ENCODE measurements at regions not wholly inside any gene's neighbourhood (a gene's known extent, or its start where the extent isn't known, plus 50 kb on each side); places are given as distances from the start of the nearest gene placed in this dataset.
"Not testable (repeated sequence)": the region's sequence is repeated elsewhere in the genome, so short reads cannot be mapped to it uniquely, and the experiment has no call there.

DNA sequence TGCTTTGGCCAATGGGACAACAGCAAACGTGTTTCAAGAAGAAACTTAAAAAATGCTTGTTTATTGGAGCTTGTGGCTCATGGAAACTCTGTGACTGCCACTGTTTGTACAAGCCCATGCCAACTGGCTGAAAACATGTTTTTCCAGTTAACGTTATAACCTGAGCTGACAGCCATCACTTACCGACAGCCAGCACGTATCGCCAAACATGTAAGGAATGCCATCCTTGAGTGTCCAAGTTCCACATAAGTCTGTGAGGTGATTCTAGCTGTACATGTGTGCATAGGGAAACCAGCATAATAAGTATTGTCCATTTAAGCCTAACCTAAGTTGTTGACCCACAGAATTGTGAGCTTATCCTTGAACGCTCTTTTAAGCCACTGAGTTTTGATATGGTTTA, 596.9 kb downstream of the TRHDE start:
- DNase-seq: no peak

GRCh38 chr12:72872238-72872887, 600.2 kb downstream of the TRHDE start:
- DNase-seq: no peak

- DNase-seq: no peak
Measured at GRCh38 chr12:72872996-72873395, 600.8 kb downstream of the TRHDE start.

- no peak for DNase-seq
Measured at GRCh38 chr12:72876092-72876491, 603.9 kb downstream of the TRHDE start.

- DNase-seq: no peak
Measured at GRCh38 chr12:72888693-72889092, 616.5 kb downstream of the TRHDE start.

DNA sequence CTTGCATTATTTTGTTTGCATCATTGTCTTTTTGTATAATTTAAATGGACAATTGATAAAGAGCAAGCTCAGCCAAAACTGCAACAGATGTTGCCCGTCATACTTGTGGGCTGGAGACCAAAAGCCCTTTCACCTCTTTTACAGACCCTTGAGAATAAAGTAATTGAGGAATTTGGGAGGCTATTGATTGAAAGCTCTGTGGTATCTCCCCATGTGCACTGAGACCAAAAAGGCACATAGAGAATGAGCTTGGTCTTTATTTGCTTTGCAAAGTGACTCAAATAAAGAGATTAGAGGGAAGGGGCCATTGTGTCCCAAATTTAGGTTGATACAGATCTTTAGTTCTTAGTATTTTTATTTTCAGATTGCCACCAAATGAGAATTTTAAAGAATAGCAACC, 617.6 kb downstream of the TRHDE start:
- DNase-seq: no peak

DNA sequence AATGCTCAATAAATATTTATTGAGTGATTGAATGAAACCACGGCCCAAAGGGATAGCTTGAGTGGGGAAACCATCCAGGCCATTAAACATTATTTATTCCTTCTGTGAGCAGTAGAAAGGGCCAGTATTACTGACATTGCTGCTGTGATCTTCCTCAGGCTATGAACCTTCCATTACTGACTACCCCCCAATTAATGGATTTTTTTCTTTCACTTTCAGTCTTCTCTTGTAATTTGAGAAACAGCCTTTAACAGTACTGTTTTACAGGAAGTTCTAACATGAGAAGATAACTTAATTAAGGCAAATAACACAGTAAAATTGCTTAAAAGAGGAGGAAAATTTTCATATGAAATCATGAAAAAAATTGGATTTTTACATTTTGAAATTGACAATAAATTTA, 629.5 kb downstream of the TRHDE start:
- DNase-seq: no peak

GRCh38 chr12:72925716-72926115, 653.5 kb downstream of the TRHDE start:
- DNase-seq: no peak

- not testable (repeated sequence) for DNase-seq
Measured at GRCh38 chr12:72931838-72932237, 659.7 kb downstream of the TRHDE start.

- no peak for DNase-seq
Measured at GRCh38 chr12:72937486-72937885, 665.3 kb downstream of the TRHDE start.

DNA sequence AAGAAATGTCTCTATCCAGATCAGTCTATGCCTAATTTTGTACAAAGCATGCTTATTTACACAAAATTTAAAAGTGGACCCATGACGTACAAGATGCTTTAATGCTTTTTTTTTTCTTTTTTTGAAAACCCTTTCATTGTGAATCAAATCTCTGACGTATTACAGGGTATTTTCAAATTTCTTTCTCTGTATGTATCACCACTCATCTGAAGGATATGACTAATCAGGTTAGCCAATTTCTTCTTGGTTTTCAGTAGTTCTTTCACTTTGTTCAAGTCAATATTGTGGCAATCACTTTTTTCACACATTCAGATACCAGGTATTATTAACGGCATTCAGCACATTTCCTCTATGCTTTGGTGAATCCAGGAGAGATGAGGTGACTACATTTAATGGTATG, 685.3 kb downstream of the TRHDE start:
- DNase-seq: no peak

- DNase-seq: no peak
Measured at GRCh38 chr12:72966684-72967083, 694.5 kb downstream of the TRHDE start.

- DNase-seq: no peak
Measured at GRCh38 chr12:72974954-72975555, 702.9 kb downstream of the TRHDE start.

GRCh38 chr12:72978999-72979398, 706.8 kb downstream of the TRHDE start:
- DNase-seq: no peak

- DNase-seq: no peak
Measured at GRCh38 chr12:72982356-72982755, 710.2 kb downstream of the TRHDE start.

- DNase-seq: no peak
Measured at GRCh38 chr12:72986963-72987362, 714.8 kb downstream of the TRHDE start.

- no peak for DNase-seq
Measured at GRCh38 chr12:72989458-72989947, 717.3 kb downstream of the TRHDE start.

GRCh38 chr12:72995029-72995428, 722.9 kb downstream of the TRHDE start:
- not testable (repeated sequence) for DNase-seq

DNA sequence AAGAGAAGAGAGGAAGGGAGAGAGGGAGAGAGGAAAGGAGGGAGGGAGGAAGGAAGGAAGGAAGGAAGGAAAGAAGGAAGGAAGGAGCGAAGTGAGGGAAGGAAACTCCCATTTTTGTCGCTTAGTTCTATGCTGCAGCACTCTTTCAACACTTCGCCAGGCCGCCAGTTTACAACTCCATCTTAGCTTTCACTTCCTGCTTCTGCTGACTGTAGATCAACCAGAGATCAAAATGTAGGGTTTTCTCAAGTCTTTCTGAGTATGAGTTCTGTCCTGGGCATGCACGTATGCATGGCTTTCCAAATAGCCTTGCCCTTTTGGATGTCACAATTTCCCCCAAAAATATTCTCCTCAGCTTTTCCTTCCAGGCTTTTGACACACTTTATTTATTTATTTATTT, 723.4 kb downstream of the TRHDE start:
- DNase-seq: no peak

DNA sequence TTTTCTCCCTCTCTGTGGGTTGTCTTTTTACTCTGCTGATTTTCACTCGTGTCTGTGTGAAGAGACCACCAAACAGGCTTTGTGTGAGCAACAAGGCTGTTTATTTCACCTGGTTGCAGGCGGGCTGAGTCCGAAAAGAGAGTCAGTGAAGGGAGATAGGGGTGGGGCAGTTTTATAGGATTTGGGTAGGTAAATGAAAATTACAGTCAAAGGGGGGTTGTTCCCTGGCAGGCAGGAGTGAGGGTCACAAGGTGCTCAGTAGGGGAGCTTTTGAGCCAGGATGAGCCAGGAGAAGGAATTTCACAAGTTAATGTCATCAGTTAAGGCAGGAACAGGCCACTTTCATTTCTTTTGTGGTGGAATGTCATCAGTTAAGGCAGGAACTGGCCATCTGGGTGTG, 729.6 kb downstream of the TRHDE start:
- not testable (repeated sequence) for DNase-seq

- DNase-seq: not testable (repeated sequence)
Measured at GRCh38 chr12:73002504-73002903, 730.3 kb downstream of the TRHDE start.

DNA sequence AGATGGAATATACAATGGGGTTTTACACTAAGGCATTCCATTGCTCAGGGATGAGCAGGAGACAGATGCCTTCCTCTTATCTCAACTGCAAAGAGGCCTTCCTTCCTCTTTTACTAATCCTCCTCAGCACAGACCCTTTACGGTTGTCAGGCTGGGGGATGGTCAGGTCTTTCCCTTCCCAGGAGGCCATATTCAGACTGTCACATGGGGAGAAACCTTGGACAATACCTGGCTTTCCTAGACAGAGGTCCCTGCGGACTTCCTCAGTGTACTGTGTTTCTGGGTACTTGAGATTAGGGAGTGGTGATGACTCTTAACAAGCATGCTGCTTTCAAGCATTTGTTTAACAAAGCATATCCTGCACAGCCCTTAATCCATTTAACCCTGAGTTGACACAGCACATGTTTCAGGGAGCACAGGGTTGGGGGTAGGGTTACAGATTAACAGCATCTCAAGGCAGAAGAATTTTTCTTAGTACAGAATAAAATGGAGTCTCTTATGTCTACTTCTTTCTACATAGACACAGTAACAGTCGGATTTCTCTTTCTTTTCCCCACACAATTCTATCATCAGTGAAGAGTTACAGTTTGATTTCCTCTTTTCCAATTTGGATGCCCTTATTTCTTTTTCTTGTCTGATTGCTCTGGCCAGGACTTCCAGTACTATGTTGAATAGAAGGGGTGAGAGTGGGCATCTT, 737.1 kb downstream of the TRHDE start:
- DNase-seq: not testable (repeated sequence)

GRCh38 chr12:73017981-73018380, 745.8 kb downstream of the TRHDE start:
- DNase-seq: no peak

- DNase-seq: no peak
Measured at GRCh38 chr12:73053893-73054292, 781.7 kb downstream of the TRHDE start.

Measured in midbrain (tissue), 1 donor.